ENCODE measurements at regions not wholly inside any gene's neighbourhood (a gene's known extent, or its start where the extent isn't known, plus 50 kb on each side); places are given as distances from the start of the nearest gene placed in this dataset.

GRCh38 chr1:214216779-214217178 is 64.2 kb upstream of the SMYD2 start:
- no peak for TF ChIP-seq CTCF (IDR thresholded peaks at IDR 0.05; ENCODE audit: low read depth, low read length)
- no peak overlapping the region for H3K4me3 ChIP-seq (ENCODE audit: low read depth, low read length)

- H3K4me3 ChIP-seq (ENCODE audit: low read depth, low read length) = no peak overlapping the region
These were observed 61.1 kb upstream of the SMYD2 start for GRCh38 chr1:214219902-214220301.

GRCh38 chr1:214220891-214221290 is 60.1 kb upstream of the SMYD2 start:
- no peak for TF ChIP-seq CTCF (IDR thresholded peaks at IDR 0.05; ENCODE audit: low read depth, low read length)
- no peak overlapping the region for H3K4me3 ChIP-seq (ENCODE audit: low read depth, low read length)

More at GRCh38 chr1:214219902-214220301, 61.1 kb upstream of the SMYD2 start:
- TF ChIP-seq CTCF (IDR thresholded peaks at IDR 0.05; ENCODE audit: low read depth, low read length) = no peak

- TF ChIP-seq CTCF (IDR thresholded peaks at IDR 0.05; ENCODE audit: low read depth, low read length) = no peak
- H3K4me3 ChIP-seq (ENCODE audit: low read depth, low read length) = peak overlapping the region; percentile 47
These were observed 56.2 kb upstream of the SMYD2 start for GRCh38 chr1:214224611-214225354.

- no peak for TF ChIP-seq CTCF (IDR thresholded peaks at IDR 0.05; ENCODE audit: low read depth, low read length)
- H3K4me3 ChIP-seq (ENCODE audit: low read depth, low read length) = no peak overlapping the region
These were observed 52.0 kb upstream of the SMYD2 start for GRCh38 chr1:214228976-214229375.

- TF ChIP-seq CTCF (IDR thresholded peaks at IDR 0.05; ENCODE audit: low read depth, low read length) = no peak
- no peak overlapping the region for H3K4me3 ChIP-seq (ENCODE audit: low read depth, low read length)
These were observed 51.2 kb upstream of the SMYD2 start for GRCh38 chr1:214229736-214230135.

Measured in WI38 (cell line).